ENCODE measurements at regions not wholly inside any gene's neighbourhood (a gene's known extent, or its start where the extent isn't known, plus 50 kb on each side); places are given as distances from the start of the nearest gene placed in this dataset.

DNA sequence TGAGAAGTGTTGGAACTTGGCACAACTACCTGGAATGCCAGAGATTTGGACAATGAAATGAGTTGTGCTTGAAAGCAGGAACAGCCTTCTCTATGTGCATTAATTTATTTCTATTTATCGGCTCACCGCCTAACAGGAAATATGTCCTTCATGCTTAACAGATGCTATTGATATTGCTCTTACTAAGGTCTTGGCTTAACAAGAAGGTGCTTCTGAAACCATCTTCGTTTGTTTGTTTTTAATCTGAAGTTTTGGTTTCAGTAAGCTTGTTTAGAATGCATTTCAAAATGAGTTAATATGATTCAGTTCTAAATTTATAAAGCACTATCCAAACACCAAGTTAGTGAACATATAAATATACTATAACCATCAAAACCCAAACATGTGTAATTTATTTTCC, 898.3 kb upstream of the B3GALT2 start (continued):
- TF ChIP-seq, protein P1, sequence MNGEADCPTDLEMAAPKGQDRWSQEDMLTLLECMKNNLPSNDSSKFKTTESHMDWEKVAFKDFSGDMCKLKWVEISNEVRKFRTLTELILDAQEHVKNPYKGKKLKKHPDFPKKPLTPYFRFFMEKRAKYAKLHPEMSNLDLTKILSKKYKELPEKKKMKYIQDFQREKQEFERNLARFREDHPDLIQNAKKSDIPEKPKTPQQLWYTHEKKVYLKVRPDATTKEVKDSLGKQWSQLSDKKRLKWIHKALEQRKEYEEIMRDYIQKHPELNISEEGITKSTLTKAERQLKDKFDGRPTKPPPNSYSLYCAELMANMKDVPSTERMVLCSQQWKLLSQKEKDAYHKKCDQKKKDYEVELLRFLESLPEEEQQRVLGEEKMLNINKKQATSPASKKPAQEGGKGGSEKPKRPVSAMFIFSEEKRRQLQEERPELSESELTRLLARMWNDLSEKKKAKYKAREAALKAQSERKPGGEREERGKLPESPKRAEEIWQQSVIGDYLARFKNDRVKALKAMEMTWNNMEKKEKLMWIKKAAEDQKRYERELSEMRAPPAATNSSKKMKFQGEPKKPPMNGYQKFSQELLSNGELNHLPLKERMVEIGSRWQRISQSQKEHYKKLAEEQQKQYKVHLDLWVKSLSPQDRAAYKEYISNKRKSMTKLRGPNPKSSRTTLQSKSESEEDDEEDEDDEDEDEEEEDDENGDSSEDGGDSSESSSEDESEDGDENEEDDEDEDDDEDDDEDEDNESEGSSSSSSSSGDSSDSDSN (IDR thresholded peaks at IDR 0.05; ENCODE audit: borderline replicate concordance in 1 of 2, low read depth in 2 of 2, low read length in 2 of 2): no peak
- TF ChIP-seq U2AF1 (optimal IDR thresholded peaks at IDR 0.05; ENCODE audit: low read depth, low read length): no peak

DNA sequence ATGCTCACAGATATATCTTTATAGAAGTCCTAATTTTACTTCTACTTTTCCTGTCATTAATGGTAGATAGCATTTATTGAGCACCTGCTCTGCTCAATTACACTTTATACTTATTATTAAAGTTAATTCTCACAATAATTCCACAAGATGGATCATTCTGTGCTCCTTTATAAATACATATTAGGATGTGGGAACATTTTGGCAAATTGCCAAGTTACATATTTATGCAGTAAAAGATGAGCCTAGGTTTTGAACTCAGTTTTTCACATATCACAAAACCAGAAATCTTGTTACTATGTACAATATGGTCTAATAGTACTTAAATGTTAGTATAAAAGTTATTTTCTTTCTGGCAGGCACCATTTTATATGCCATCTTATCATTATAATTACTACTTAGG, 895.0 kb upstream of the B3GALT2 start:
- BruUV-seq (replicated peaks): no TSS peak
- no peaks in the 10 kb centered on the region for H3K36me3 ChIP-seq (ENCODE audit: control insufficient read depth, insufficient read depth, low read length)
- intact Hi-C loops (cut with micrococcal nuclease) (no loop called here), in situ Hi-C loops (cut with MboI) (no loop called here)
- H4K20me1 ChIP-seq (replicated peaks; ENCODE audit: control insufficient read depth, insufficient read depth, low read length): no peaks in the 10 kb centered on the region
- FAIRE-seq: no peak
- ATAC-seq: no peak
- H3K9ac ChIP-seq (ENCODE audit: insufficient read depth in 1 of 2, low read depth in 2 of 2, low read length in 2 of 2): no peak overlapping the region
- CTCF ChIA-PET (ENCODE audit: low intra/inter-chr PET ratio): no interaction called here
- no peak overlapping the region for H3K4me3 ChIP-seq
- H3K79me2 ChIP-seq (ENCODE audit: control insufficient read depth, insufficient read depth, low read length): no peaks in the 10 kb centered on the region
- H3K4me1 ChIP-seq (replicated peaks in 1 of 2; ENCODE audit: control insufficient read depth in 2 of 2, insufficient read depth in 2 of 2, low read length in 2 of 2): no peaks in the 10 kb centered on the region
- TF ChIP-seq NFIX (CRISPR knock-in tag; IDR thresholded peaks at IDR 0.05; ENCODE audit: low read depth) (peak; percentile 100), KDM5B (IDR thresholded peaks at IDR 0.05; ENCODE audit: insufficient replicate concordance, low read depth, low read length) (no peak), NFIC (IDR thresholded peaks at IDR 0.05) (peak; percentile 99), SMAD1 (IDR thresholded peaks at IDR 0.05; ENCODE audit: low read depth, low read length, partially characterized antibody) (peak; percentile 78), GABPB2 (CRISPR knock-in tag; conservative IDR thresholded peaks at IDR 0.05) (no peak), TEAD4 (IDR thresholded peaks at IDR 0.05; ENCODE audit: low read length) (no peak), TEAD4 (CRISPR knock-in tag; IDR thresholded peaks at IDR 0.05; ENCODE audit: borderline replicate concordance) (no peak)
- TF ChIP-seq, protein P2, sequence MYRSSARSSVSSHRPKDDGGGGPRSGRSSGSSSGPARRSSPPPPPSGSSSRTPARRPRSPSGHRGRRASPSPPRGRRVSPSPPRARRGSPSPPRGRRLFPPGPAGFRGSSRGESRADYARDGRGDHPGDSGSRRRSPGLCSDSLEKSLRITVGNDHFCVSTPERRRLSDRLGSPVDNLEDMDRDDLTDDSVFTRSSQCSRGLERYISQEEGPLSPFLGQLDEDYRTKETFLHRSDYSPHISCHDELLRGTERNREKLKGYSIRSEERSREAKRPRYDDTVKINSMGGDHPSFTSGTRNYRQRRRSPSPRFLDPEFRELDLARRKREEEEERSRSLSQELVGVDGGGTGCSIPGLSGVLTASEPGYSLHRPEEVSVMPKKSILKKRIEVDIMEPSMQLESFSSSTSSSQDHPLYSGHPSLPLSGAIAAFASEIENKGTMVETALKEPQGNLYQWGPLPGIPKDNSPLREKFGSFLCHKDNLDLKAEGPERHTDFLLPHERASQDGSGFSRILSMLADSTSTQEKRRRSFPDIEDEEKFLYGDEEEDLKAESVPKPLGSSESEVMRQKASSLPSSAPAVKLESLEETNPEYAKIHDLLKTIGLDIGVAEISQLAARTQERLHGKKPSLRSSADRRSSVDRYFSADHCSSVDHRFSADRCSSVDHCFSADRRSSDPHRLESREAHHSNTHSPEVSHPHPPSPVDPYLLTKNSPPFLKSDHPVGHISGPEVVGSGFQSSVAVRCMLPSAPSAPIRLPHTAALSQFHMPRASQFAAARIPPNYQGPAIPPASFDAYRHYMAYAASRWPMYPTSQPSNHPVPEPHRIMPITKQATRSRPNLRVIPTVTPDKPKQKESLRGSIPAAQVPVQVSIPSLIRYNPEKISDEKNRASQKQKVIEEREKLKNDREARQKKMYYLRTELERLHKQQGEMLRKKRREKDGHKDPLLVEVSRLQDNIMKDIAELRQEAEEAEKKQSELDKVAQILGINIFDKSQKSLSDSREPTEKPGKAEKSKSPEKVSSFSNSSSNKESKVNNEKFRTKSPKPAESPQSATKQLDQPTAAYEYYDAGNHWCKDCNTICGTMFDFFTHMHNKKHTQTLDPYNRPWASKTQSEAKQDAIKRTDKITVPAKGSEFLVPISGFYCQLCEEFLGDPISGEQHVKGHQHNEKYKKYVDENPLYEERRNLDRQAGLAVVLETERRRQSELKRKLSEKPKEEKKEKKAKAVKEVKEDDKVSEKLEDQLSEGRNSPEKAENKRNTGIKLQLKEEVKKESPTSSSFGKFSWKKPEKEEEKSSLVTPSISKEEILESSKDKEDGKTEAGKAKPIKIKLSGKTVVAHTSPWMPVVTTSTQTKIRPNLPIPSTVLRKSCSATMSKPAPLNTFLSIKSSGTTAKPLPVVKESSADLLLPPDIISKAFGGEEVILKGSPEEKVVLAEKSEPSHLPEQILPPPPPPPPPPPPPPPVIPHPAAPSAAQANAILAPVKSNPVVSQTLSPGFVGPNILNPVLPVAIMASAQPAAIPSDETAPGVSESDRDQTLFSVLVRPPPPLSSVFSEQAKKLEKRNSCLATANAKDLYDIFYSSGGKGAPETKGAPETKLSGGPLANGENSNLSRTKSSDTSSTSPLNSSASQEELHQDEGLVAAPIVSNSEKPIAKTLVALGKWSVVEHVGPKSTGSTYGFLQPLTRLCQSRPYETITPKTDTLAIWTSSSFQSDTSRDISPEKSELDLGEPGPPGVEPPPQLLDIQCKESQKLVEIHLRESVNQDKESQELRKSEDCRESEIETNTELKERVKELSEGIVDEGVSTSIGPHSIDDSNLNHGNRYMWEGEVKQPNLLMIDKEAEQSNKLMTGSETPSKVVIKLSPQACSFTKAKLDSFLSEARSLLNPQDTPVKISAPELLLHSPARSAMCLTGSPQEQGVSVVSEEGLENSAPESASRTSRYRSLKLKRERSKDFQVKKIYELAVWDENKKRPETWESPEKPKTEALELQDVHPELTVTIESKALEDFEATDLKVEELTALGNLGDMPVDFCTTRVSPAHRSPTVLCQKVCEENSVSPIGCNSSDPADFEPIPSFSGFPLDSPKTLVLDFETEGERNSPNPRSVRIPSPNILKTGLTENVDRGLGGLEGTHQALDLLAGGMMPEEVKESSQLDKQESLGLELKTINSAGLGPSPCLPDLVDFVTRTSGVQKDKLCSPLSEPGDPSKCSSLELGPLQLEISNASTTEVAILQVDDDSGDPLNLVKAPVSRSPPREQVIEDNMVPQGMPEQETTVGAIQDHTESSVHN (IDR thresholded peaks at IDR 0.05; ENCODE audit: borderline replicate concordance in 1 of 2, low read depth in 1 of 2): no peak
- no peak overlapping the region for H3K27ac ChIP-seq (ENCODE audit: extremely low read depth, low read depth, low read length)
- no peak overlapping the region for H2AFZ ChIP-seq (ENCODE audit: low read depth, low read length)
- no peak for DNase-seq (ENCODE audit: extremely low read depth in 1 of 4, low spot score in 3 of 4)
- no peaks in the 10 kb centered on the region for H3K9me3 ChIP-seq (replicated peaks; ENCODE audit: control insufficient read depth, insufficient read depth, low read depth, low read length)
- no peaks in the 10 kb centered on the region for H3K9me1 ChIP-seq (ENCODE audit: control insufficient read depth, insufficient read depth, low read length)
- no peak overlapping the region for H3K4me2 ChIP-seq (ENCODE audit: insufficient read depth, low read length)
- H3K27me3 ChIP-seq (ENCODE audit: control insufficient read depth in 2 of 2, insufficient read depth in 2 of 2, low read length in 2 of 2): no peaks in the 10 kb centered on the region
- POLR2A ChIA-PET: no interaction called here

Data from K562 (cell line).